ENCODE measurements at regions not wholly inside any gene's neighbourhood (a gene's known extent, or its start where the extent isn't known, plus 50 kb on each side); places are given as distances from the start of the nearest gene placed in this dataset.
A peak's percentile ranks its signal among the peaks of the same experiment; 100 is the strongest.

DNA sequence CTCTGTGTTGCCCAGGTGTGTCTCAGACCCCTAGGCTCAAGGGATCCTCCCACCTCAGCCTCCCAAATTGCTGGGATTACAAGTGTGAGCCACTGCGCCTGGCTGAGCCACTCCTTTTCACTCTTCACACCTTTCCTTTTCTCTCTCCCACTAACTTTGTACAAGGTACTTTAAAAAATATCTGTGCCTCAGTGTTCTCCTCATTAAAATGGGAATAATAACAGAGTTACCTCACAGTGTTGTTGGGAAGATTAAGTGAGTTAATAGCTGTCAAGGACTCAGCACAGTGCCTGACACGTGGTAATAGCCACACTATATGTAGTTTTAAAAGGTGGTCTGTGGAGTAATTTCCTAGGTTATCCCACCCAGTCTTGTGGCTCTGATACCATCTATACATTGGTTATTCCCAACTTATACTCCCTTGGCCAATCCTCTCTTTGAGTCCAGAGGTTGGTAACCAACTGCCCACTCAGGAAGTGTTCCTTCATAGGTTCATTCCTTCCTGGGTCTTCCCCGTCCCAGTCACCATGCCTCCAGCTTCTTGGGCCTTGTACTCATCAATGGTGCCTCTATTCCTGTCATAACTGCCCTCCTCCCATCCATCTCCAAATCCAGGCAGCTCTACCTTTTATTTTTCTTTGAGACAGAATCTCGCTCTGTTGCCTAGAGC is 78.6 kb upstream of the NAA20 start:
- H3K27ac ChIP-seq: no peak overlapping the region
- TF ChIP-seq, protein P1, sequence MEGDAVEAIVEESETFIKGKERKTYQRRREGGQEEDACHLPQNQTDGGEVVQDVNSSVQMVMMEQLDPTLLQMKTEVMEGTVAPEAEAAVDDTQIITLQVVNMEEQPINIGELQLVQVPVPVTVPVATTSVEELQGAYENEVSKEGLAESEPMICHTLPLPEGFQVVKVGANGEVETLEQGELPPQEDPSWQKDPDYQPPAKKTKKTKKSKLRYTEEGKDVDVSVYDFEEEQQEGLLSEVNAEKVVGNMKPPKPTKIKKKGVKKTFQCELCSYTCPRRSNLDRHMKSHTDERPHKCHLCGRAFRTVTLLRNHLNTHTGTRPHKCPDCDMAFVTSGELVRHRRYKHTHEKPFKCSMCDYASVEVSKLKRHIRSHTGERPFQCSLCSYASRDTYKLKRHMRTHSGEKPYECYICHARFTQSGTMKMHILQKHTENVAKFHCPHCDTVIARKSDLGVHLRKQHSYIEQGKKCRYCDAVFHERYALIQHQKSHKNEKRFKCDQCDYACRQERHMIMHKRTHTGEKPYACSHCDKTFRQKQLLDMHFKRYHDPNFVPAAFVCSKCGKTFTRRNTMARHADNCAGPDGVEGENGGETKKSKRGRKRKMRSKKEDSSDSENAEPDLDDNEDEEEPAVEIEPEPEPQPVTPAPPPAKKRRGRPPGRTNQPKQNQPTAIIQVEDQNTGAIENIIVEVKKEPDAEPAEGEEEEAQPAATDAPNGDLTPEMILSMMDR (conservative IDR thresholded peaks at IDR 0.05): no peak
- TF ChIP-seq ZFX (IDR thresholded peaks at IDR 0.05): no peak

DNA sequence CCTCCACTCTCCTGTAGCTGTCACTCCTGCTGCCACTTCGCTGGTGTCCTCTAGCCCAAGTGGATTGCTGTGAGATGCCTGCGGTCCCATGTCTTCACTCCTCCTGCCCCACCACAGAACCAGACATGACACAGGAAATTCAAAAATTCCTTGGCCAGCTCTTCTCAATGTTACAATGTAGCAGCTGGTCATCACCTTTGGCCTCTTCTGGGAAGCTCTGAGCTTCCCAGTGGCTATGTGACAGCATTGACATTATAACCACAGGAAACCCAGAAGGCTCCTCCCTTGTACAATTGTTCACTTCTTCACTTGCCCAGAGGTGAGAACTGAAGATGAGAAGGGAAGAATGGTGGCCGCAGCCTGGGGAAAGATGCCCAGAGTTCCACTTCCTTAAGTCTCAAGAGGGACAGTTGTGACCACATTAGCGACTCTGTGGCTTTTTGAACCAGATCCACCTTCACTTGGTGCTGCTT is 76.1 kb upstream of the NAA20 start:
- TF ChIP-seq, protein P1 (conservative IDR thresholded peaks at IDR 0.05): no peak
- no peak for TF ChIP-seq ZFX (IDR thresholded peaks at IDR 0.05)
- no peak overlapping the region; the same call in 1 of the 2 replicates for H3K27ac ChIP-seq

DNA sequence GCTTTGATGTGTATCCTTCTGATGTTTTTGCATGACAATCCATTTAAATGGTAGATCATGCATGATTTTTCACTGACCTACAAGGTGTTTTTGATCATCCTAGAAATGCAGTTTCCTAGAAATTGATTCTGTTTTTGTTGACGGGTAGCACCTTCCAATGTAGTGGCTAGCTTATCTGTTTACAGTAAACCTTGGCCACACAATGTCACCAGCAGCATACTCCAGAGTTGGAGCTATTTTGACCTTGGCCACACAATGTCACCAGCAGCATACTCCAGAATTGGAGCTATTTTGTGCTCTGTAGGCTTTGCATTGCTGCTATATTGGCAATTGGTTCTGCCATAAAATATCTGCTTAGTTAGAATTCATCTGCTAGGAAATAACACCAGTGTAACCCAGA is 74.6 kb upstream of the NAA20 start:
- no peak for TF ChIP-seq ZFX (IDR thresholded peaks at IDR 0.05)
- TF ChIP-seq, protein P1 (conservative IDR thresholded peaks at IDR 0.05): no peak
- peak overlapping the region; percentile 64 for H3K27ac ChIP-seq

DNA sequence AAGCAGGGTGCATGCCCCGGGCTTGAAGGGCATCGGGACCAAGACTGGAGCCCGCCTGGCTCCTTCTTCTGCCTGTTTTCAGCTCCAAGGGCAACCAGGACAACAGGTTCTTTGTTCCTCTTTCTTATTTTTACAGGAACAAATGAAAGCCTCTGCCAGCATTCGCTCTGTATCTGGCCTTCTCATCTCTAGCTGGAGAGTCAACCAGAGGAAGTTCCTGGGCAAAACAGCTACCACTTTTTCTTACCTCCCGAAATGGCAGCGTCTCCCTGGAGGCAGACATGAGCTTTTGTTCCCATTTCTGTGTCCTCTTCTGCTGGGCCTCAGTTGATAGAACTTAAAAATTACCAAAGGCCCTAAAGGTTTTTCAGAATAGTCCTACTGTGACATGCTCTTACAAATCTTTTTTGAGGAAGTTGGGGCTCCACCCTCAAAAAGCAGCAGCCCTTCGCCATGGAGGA is 74.1 kb upstream of the NAA20 start:
- peak overlapping the region; percentile 64 for H3K27ac ChIP-seq
- TF ChIP-seq, protein P1 (conservative IDR thresholded peaks at IDR 0.05): no peak
- TF ChIP-seq ZFX (IDR thresholded peaks at IDR 0.05): no peak

DNA sequence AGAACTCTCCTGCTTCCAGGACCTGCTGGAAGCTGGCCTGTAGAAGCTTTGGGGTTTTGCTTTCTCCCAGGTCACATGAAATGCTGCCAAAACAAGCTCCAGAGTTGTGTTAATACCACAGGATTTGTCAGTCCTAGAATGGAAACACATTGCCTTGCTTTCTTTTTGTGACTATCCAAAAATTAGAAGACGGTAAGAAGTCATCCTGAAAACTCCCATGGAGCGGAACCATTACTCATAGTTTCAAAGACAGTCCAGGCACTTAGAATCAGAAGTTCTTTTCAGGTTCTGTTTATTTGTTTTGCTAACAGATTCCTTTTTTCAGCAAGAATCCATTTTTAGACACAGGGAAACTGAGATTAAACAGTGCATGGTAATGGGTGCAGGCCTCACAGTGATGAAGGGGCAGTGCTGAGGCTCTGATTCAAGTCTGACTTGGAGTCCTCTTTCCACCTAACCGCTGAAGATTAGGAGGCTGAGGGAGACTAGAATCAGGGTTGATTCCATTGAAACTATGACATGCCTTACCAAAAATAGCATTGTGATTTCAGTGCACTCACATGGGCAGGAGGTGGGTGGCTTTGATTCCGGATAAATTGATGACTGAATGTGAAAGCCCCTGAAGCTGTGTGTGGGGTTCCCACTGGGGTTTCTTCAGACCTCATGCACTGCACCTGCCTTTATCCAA is 72.2 kb upstream of the NAA20 start:
- no peak for TF ChIP-seq ZFX (IDR thresholded peaks at IDR 0.05)
- TF ChIP-seq, protein P1 (conservative IDR thresholded peaks at IDR 0.05): no peak
- H3K27ac ChIP-seq: peak overlapping the region; percentile 55; the same call in 1 of the 2 replicates

DNA sequence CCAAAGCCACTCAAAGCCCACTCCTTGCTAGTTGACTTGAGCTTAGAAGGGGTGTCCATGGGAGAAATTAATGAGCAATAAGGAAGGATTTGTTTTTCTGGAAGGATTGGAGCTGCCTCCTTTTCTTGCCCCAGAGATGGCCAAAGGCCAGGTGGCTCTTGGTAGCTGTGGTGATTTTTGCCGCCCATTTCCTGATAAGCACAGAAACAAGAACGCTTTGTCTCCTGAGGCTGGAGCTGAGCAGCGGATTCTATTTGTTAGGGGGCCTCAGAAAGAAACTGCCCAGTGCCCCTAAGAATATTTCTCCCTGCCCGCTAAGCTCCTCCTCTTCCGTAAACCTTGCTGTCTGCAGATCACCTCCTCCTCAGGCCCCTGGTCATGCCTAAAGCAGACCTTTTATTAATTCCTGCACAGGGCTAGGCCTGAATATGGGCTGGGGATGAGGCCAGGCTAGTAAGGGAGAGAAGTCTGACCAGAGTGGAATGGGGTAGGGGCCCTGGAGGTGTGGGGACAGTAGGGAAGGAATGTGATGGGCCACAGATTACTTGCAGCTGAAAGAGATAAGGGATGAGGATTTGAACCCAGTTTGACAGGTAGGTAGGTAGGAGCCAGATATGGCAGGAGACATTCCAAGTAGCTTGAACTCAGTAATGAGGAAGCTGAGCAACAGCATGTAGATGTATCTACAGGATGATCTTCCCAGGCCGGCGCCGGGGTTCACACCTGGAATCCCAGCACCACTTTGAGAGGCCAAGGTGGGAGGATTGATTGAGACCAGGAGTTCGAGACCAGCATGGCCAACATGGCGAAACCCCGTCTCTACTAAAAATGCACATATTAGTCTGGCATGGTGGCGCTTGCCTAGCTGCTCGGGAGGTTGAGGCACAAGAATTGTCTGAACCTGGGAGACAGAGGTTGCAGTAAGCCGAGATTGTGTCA is 71.2 kb upstream of the NAA20 start:
- peak overlapping the region; percentile 55 for H3K27ac ChIP-seq
- peak; percentile 17; the same call in 1 of the 2 replicates for TF ChIP-seq ZFX (IDR thresholded peaks at IDR 0.05)
- TF ChIP-seq, protein P1 (conservative IDR thresholded peaks at IDR 0.05): no peak
